Pancreas (tissue), 10 donors: ENCODE measurements at regions not wholly inside any gene's neighbourhood (a gene's known extent, or its start where the extent isn't known, plus 50 kb on each side); places are given as distances from the start of the nearest gene placed in this dataset.
A peak's percentile ranks its signal among the peaks of the same experiment; 100 is the strongest.

ENCODE experiments used
- ATAC-seq, 4 donors: fragments of 200-7000 bp; cut with Tn5 transposase; one replicate each; pipeline versions ENCODE4 v1.8.0 to v1.9.1; 2020; ENCODE audit warnings: mild to moderate bottlenecking in 4 of 4, moderate library complexity in 4 of 4
- DNase-seq, 6 donors: peaks; one replicate each; pipeline ENCODE4 v3.0.0-alpha.2; 2020
- FAIRE-seq: peaks from 2 replicates; lab custom pipeline; 2012; peaks lifted over from hg19 to GRCh38; lab: Jason Lieb, UNC
- H3K27ac ChIP-seq, 4 donors: fragments of 200-600 bp; sonication (generic); 1 replicate in 3 of 4; 2 replicates in 1 of 4; pipeline versions ENCODE4 v1.5.0 to v1.8.0; 2020
- H3K27me3 ChIP-seq, 4 donors: fragments of 200-600 bp; one replicate each; pipeline ENCODE4 v1.8.0; 2021
- H3K36me3 ChIP-seq, 3 donors: fragments of 200-600 bp; sonication (generic) in 1 of 3; one replicate each; pipeline versions ENCODE4 v1.5.0 to v1.8.0; 2020 to 2021
- H3K4me1 ChIP-seq, 3 donors: fragments of 200-600 bp; one replicate each; pipeline ENCODE4 v1.8.0; 2021
- H3K4me3 ChIP-seq, 4 donors: fragments of 200-600 bp; sonication (generic) in 2 of 4; one replicate each; pipeline versions ENCODE4 v1.5.0 to v1.8.0; 2020 to 2021
- H3K9me3 ChIP-seq, 4 donors: fragments of 200-600 bp; one replicate each; pipeline ENCODE4 v1.8.0; 2021
- WGBS, 2 donors: extraction: QIAGEN DNeasy Blood & Tissue Kit; methylation state at CpG; one replicate each; pipeline ENCODE4 v1.1.7; 2013; 5-methylcytosine and 5-hydroxymethylcytosine counted together
- intact Hi-C, 3 donors: fragments of 100-400 bp; cut with DNase I; formaldehyde crosslinking; loops; one replicate each; pipeline versions ENCODE4 v1.11.1 to v1.14.2; 2022
- TF ChIP-seq, protein P1 (sequence below), 4 donors: fragments of 200-600 bp; sonication (generic) in 3 of 4; IDR thresholded peaks; one replicate each; pipeline versions ENCODE4 v1.5.0 to v1.8.0; 2021; ENCODE audit warnings: antibody characterized with exemption in 4 of 4
- donor health status: healthy with polysubstance abuse.
- donor health status: DM: no; HTN: no; CAD: no; lungs with moderate emphysema.
- donor health status: DM: no; HTN: no; CAD: no.
- donor health status: control.
- donor health status: control.
- donor health status: Bipolar disorder and iron deficiency.
- donor health status: DM: yes; HTN: yes; CAD: no.
- donor health status: DM: no; HTN: no; CAD: no.
- donor health status: DM: no; HTN: no; CAD: no.
- donor health status: DM: yes; HTN: yes; CAD: no.

DNA sequence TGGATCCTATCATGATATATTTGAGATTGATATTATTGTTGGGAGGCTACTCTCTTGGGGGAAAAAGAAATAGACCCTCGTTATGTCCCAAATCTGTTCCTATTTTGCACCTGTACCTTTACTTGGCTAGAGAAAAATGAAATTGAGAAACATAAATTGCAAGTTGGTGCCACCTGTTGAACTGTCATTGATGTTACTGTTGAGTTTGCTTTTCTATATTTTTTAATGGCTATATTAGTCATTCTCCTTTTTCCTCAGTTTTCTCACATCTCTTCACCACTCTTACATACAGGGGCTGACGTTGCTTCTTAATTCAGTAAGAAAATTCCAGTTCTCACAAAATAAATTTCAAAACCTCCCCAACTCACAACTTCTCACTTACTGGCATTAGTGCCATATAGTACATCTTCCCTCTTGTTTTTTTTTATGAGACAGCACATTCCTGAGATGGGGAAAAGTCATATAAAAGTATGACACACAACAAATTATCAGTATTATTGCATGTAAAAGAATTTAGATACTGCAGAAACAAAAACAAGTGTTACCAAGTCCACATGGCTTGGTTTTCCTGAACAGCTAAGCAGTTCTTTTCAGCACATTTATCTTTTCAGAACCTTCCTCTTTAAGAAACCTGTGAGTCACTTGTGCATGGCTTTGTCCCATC is 348.3 kb upstream of the DSEL start:
- TF ChIP-seq, protein P1, sequence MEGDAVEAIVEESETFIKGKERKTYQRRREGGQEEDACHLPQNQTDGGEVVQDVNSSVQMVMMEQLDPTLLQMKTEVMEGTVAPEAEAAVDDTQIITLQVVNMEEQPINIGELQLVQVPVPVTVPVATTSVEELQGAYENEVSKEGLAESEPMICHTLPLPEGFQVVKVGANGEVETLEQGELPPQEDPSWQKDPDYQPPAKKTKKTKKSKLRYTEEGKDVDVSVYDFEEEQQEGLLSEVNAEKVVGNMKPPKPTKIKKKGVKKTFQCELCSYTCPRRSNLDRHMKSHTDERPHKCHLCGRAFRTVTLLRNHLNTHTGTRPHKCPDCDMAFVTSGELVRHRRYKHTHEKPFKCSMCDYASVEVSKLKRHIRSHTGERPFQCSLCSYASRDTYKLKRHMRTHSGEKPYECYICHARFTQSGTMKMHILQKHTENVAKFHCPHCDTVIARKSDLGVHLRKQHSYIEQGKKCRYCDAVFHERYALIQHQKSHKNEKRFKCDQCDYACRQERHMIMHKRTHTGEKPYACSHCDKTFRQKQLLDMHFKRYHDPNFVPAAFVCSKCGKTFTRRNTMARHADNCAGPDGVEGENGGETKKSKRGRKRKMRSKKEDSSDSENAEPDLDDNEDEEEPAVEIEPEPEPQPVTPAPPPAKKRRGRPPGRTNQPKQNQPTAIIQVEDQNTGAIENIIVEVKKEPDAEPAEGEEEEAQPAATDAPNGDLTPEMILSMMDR (IDR thresholded peaks at IDR 0.05), result no peak
- Histone ChIP-seq H3K27me3 (no peaks in the 10 kb centered on the region), H3K4me1 (no peaks in the 10 kb centered on the region), H3K9me3 (no peaks in the 10 kb centered on the region), H3K36me3 (no peaks in the 10 kb centered on the region), H3K27ac (no peak overlapping the region), H3K4me3 (no peak overlapping the region)
- ATAC-seq, result no peak
- 37 to 50% methylated on average over 2 of the region's 2 CpGs for WGBS, 2 donors
- no peak for DNase-seq
- no peak for FAIRE-seq
- intact Hi-C loops, result no loop called here

DNA sequence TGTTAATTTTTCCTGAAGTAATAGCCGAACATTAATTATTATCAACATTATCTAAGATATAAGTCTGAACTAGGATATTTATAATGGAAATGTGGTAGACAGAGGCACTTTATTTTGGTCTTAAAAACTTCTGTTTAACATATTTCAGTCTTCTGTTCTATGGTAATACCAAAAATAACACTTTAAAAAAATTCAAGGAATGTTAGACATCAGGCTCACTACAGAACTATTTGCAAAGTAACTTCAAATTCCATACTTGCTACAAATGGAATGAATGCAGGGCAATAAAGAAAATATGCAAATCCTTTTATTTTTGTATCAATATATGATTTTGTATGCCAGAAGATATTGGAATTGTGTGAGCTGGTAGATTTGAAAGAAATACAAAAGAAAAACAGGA is 345.5 kb upstream of the DSEL start:
- Histone ChIP-seq H3K4me3 (no peak overlapping the region), H3K9me3 (no peaks in the 10 kb centered on the region), H3K36me3 (no peaks in the 10 kb centered on the region), H3K27ac (no peak overlapping the region), H3K4me1 (no peaks in the 10 kb centered on the region), H3K27me3 (no peaks in the 10 kb centered on the region)
- TF ChIP-seq, protein P1 (IDR thresholded peaks at IDR 0.05), result no peak
- no peak for DNase-seq
- ATAC-seq, result no peak
- intact Hi-C loops, result no loop called here
- FAIRE-seq, result no peak
- 70 to 88% methylated on average over 1 of the region's 1 CpG for WGBS, 2 donors

DNA sequence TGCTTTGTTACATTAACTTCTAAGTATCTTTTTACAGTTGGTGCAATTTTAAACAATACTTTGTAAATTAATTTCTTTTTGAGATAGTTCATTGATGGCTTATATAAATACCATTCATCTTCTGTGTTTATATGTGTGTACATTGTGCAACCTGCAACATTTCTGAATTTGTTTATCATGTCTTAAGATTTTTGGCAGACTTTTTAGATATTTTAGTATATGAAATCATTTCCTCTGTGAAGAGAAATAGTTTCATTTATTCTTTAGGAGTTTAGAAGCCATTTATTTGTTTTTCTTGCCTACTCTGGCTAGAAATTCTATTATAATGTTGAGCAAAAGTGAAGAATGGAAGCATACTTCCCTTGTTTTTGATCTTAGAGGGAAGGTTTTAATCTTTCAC is 337.8 kb upstream of the DSEL start:
- Histone ChIP-seq H3K27me3 (no peaks in the 10 kb centered on the region), H3K27ac (no peak overlapping the region), H3K36me3 (no peaks in the 10 kb centered on the region), H3K9me3 (no peaks in the 10 kb centered on the region), H3K4me3 (no peak overlapping the region), H3K4me1 (no peaks in the 10 kb centered on the region)
- intact Hi-C loops, result no loop called here
- ATAC-seq (no peak), FAIRE-seq (no peak), DNase-seq (no peak)
- TF ChIP-seq, protein P1 (IDR thresholded peaks at IDR 0.05), result no peak

DNA sequence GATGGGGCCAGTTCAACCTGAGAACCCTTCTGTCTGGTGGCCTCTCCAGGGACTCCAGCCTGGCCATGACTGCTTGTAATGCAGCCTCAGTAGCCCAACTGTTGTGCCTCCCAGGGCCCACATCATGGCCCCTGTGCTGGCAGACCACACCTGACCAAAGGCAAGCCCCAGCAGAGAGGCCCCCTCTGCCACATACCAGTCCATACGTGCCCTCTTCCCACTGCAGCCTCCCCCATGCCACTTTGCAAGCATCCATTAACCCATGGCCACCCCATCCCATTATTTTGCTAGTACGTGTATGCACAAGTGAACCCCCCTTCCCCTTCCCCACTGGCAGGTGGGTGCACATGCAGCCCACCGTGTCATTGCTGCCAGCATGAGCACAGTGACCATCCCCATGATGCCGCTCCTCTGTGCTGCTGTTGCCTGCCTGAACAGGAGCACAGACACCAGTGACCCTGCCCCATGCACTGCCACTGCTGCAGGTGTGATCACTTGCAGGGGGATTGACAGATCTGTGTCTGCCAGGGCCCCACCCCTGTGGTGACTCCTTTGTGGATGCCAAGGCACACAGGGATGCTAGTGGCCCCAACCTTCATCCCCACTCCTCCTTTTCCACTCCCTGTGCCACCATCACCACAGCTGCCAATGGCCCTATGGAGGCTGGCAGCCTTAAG is 330.0 kb upstream of the DSEL start:
- DNase-seq, result peak in 1 of 6 donors; percentile 49
- H3K27ac ChIP-seq, result no peak overlapping the region
- FAIRE-seq, result no peak
- no peak overlapping the region for H3K4me3 ChIP-seq
- H3K4me1 ChIP-seq, result no peaks in the 10 kb centered on the region
- intact Hi-C loops, result no loop called here
- H3K27me3 ChIP-seq, result no peaks in the 10 kb centered on the region
- TF ChIP-seq, protein P1 (IDR thresholded peaks at IDR 0.05), result no peak
- H3K9me3 ChIP-seq, result no peaks in the 10 kb centered on the region
- no peak for ATAC-seq
- no peaks in the 10 kb centered on the region for H3K36me3 ChIP-seq
- 68 to 74% methylated on average over 3 to 4 of the region's 4 CpGs for WGBS, 2 donors

DNA sequence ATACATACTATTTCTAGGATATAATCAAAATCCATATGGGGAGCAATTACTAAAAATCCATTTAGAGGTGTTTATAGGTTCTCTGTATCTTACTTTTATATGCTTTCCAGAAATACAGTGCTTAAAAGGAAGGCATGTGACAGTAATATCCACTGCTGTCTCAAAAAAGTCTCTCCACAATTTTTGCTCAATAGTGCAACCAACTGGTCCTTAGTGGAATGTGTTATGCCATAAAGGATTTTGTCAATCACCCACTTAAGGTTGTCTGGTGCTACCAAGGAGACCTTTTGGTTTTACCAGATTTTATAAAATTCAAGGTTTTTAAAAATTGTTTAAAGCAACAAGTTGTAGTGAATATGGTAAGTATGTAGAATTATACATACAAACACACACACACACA is 328.5 kb upstream of the DSEL start:
- Histone ChIP-seq H3K9me3 (no peaks in the 10 kb centered on the region), H3K4me1 (no peaks in the 10 kb centered on the region), H3K27ac (no peak overlapping the region), H3K4me3 (no peak overlapping the region), H3K27me3 (no peaks in the 10 kb centered on the region), H3K36me3 (no peaks in the 10 kb centered on the region)
- intact Hi-C loops, result no loop called here
- FAIRE-seq, result no peak
- TF ChIP-seq, protein P1 (IDR thresholded peaks at IDR 0.05), result no peak
- no peak for ATAC-seq
- no peak for DNase-seq
